ENCODE measurements at regions not wholly inside any gene's neighbourhood (a gene's known extent, or its start where the extent isn't known, plus 50 kb on each side); places are given as distances from the start of the nearest gene placed in this dataset.
A peak's percentile ranks its signal among the peaks of the same experiment; 100 is the strongest.

DNA sequence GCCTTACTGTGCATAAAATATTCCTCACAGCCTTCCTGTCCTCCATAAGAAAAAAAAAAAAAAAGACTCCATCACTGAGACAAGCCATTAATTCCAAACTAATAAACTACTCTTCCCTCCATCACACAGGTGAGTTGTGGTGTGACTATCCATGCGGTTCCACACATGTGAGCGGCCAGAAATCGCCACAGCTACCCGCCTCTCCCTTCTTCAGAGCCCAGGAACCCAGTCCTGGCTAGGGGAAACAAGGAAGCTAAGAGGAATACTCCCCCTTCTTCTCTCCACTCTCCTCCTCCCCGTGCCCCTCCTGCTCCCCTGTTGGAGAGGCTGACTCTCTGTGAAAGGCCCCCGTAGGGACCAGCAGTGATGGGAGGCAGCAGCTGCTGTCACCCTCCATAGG lies 128.6 kb upstream of the ARID1B start (continued):
- TF ChIP-seq ZNF462 (CRISPR knock-in tag; IDR thresholded peaks at IDR 0.05) (no peak), JUNB (IDR thresholded peaks at IDR 0.05; ENCODE audit: unreplicated experiment) (no peak), CTCF (conservative IDR thresholded peaks at IDR 0.05; ENCODE audit: low read depth in 2 of 2) (no peak)

DNA sequence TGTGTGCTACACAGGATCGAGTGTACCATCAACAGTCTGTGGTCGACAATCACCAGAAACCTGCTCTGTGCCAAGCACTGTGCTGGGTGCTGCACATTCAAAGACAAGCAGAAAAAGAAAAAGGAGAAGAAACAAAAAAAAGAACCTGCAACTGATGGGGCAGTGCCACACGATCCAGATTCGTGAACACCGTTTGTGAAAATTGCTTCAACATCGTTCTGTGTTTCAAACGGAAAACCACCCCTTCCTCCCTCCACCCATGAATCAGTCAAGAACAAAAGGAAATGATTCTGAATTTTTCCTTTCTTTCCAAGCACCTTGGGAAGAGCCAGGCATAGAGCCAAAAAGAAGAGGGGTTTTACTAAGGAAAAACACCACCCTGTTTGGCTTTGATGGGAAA lies 129.2 kb upstream of the ARID1B start:
- H3K27ac Mint-ChIP-seq: no peak overlapping the region
- Histone ChIP-seq H3K27me3 (ENCODE audit: insufficient read depth) (no peaks in the 10 kb centered on the region), H3K27ac (ENCODE audit: low read depth) (no peak overlapping the region), H3K9me2 (ENCODE audit: insufficient read depth) (peaks cover 8% of the 10 kb centered on the region; the same call in 1 of the 2 replicates), H3K4me2 (no peak overlapping the region), H3K4me3 (no peak overlapping the region), H2AFZ (0 out of 2 replicates have a peak overlapping the region, but pooled peaks have one; percentile 80), H3K79me2 (replicated peaks; ENCODE audit: insufficient read depth) (no peaks in the 10 kb centered on the region), H3K4me1 (ENCODE audit: insufficient read depth) (no peaks in the 10 kb centered on the region), H4K20me1 (replicated peaks; ENCODE audit: insufficient read depth) (no peaks in the 10 kb centered on the region), H3K36me3 (ENCODE audit: insufficient read depth) (no peaks in the 10 kb centered on the region), H3F3A (replicated peaks; ENCODE audit: low read depth) (no peaks in the 10 kb centered on the region)
- no peak overlapping the region for H3K4me3 Mint-ChIP-seq
- peaks cover 4% of the 10 kb centered on the region for H3K27me3 Mint-ChIP-seq (ENCODE audit: insufficient read depth, low read depth, poor library complexity)
- peaks cover 11% of the 10 kb centered on the region; the same call in 2 of the 3 replicates for H3K36me3 Mint-ChIP-seq (ENCODE audit: low read depth)
- H3K9me3 Mint-ChIP-seq: peaks cover 8% of the 10 kb centered on the region
- no peak for DNase-seq (ENCODE audit: low spot score)
- H3K4me1 Mint-ChIP-seq: peaks cover 3% of the 10 kb centered on the region; the same call in 2 of the 3 replicates
- no peak for ATAC-seq
- TF ChIP-seq, protein P1, sequence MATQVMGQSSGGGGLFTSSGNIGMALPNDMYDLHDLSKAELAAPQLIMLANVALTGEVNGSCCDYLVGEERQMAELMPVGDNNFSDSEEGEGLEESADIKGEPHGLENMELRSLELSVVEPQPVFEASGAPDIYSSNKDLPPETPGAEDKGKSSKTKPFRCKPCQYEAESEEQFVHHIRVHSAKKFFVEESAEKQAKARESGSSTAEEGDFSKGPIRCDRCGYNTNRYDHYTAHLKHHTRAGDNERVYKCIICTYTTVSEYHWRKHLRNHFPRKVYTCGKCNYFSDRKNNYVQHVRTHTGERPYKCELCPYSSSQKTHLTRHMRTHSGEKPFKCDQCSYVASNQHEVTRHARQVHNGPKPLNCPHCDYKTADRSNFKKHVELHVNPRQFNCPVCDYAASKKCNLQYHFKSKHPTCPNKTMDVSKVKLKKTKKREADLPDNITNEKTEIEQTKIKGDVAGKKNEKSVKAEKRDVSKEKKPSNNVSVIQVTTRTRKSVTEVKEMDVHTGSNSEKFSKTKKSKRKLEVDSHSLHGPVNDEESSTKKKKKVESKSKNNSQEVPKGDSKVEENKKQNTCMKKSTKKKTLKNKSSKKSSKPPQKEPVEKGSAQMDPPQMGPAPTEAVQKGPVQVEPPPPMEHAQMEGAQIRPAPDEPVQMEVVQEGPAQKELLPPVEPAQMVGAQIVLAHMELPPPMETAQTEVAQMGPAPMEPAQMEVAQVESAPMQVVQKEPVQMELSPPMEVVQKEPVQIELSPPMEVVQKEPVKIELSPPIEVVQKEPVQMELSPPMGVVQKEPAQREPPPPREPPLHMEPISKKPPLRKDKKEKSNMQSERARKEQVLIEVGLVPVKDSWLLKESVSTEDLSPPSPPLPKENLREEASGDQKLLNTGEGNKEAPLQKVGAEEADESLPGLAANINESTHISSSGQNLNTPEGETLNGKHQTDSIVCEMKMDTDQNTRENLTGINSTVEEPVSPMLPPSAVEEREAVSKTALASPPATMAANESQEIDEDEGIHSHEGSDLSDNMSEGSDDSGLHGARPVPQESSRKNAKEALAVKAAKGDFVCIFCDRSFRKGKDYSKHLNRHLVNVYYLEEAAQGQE (IDR thresholded peaks at IDR 0.05; ENCODE audit: unreplicated experiment): no peak
- TF ChIP-seq STAT1 (IDR thresholded peaks at IDR 0.05; ENCODE audit: unreplicated experiment) (no peak), NANOG (IDR thresholded peaks at IDR 0.05; ENCODE audit: borderline replicate concordance) (no peak), CREB1 (CRISPR knock-in tag; IDR thresholded peaks at IDR 0.05; ENCODE audit: low read depth) (no peak), EZH2phosphoT487 (IDR thresholded peaks at IDR 0.05; ENCODE audit: unreplicated experiment) (no peak), ZNF114 (CRISPR knock-in tag; IDR thresholded peaks at IDR 0.05) (no peak), POLR2AphosphoS5 (IDR thresholded peaks at IDR 0.05; ENCODE audit: low read depth) (no peak), JUNB (IDR thresholded peaks at IDR 0.05; ENCODE audit: unreplicated experiment) (no peak)
- TF ChIP-seq, protein P2, sequence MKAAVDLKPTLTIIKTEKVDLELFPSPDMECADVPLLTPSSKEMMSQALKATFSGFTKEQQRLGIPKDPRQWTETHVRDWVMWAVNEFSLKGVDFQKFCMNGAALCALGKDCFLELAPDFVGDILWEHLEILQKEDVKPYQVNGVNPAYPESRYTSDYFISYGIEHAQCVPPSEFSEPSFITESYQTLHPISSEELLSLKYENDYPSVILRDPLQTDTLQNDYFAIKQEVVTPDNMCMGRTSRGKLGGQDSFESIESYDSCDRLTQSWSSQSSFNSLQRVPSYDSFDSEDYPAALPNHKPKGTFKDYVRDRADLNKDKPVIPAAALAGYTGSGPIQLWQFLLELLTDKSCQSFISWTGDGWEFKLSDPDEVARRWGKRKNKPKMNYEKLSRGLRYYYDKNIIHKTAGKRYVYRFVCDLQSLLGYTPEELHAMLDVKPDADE (IDR thresholded peaks at IDR 0.05): no peak

Measured in GM23338 (cell line).